BJ (cell line): ENCODE measurements at regions not wholly inside any gene's neighbourhood (a gene's known extent, or its start where the extent isn't known, plus 50 kb on each side); places are given as distances from the start of the nearest gene placed in this dataset.
"Not testable (repeated sequence)": the region's sequence is repeated elsewhere in the genome, so short reads cannot be mapped to it uniquely, and the experiment has no call there.

ENCODE experiments used
- CTCF ChIA-PET: fragments of 350-600 bp; formaldehyde crosslinking; extraction: SDS; loops from one replicate; lab custom pipeline; 2021; ENCODE audit warnings: antibody characterized with exemption, inconsistent platforms; lab: Yijun Ruan, JAX
- POLR2A ChIA-PET: fragments of 300-600 bp; sonication (Branson Sonifier 250); formaldehyde crosslinking; extraction: SDS; loops from one replicate; lab custom pipeline; 2021; ENCODE audit warnings: antibody characterized with exemption; lab: Charles Lee
- DNase-seq: peaks from one replicate; pipeline ENCODE4 v3.0.0-alpha.2; 2011; ENCODE audit warnings: low read depth
- H3K27me3 ChIP-seq: 2 replicates; pipeline ENCODE4 v1.6.0; 2011; ENCODE audit warnings: low read length; ENCODE audit not compliant: control insufficient read depth, insufficient read depth
- H3K36me3 ChIP-seq: 2 replicates; pipeline ENCODE4 v1.5.1; 2011; ENCODE audit warnings: low read length; ENCODE audit not compliant: control insufficient read depth, insufficient read depth
- H3K4me3 ChIP-seq: 2 replicates; pipeline ENCODE4 v1.5.1; 2011; ENCODE audit warnings: low read depth, mild to moderate bottlenecking, control low read depth, low read length
- TF ChIP-seq, protein P1 (sequence below): IDR thresholded peaks from 2 replicates; pipeline ENCODE4 v1.5.1; 2011; ENCODE audit warnings: low read depth, mild to moderate bottlenecking, control low read depth, inconsistent platforms, low read length, moderate library complexity; ENCODE audit not compliant: insufficient read depth

DNA sequence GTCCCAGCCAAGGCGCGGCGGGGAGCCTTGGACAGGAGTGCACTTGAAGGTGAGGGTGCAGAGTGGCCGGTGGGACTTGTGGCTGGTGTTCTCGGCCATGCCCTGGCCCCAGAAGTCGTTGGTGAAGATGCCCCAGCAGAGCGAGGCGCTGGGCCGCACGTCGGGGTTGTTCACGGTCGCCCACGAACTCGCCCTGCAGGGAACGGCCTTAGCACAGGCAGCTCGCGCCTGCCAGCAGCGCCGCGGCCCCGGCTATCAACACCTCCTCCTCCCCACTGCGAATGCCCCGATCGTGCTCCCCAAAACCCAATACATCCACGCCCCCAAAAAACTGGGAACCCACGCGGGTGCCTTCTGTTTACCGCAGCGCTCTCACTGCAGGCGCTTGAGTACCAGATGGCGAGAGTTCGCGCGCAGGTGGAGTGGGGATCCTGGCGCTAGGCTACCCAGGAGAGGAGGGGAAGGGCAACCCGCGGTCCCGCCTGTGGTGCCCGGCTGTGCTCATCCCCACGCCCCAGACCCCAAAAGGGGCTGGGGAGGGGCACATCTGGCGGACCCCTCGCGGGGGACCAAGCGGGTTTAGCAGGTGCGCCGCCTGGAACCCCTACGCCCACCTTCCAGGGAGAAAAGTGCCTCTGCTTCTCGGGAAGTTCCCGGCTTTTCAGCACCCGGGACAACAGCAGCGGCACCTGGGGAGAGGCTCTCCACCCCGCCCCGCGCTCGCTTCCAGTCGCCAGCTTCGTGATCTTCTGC, 386.3 kb upstream of the TMTC1 start:
- ChIA-PET POLR2A (no interaction called here), CTCF (no interaction called here)
- TF ChIP-seq, protein P1, sequence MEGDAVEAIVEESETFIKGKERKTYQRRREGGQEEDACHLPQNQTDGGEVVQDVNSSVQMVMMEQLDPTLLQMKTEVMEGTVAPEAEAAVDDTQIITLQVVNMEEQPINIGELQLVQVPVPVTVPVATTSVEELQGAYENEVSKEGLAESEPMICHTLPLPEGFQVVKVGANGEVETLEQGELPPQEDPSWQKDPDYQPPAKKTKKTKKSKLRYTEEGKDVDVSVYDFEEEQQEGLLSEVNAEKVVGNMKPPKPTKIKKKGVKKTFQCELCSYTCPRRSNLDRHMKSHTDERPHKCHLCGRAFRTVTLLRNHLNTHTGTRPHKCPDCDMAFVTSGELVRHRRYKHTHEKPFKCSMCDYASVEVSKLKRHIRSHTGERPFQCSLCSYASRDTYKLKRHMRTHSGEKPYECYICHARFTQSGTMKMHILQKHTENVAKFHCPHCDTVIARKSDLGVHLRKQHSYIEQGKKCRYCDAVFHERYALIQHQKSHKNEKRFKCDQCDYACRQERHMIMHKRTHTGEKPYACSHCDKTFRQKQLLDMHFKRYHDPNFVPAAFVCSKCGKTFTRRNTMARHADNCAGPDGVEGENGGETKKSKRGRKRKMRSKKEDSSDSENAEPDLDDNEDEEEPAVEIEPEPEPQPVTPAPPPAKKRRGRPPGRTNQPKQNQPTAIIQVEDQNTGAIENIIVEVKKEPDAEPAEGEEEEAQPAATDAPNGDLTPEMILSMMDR, result no peak
- Histone ChIP-seq H3K36me3 (no peaks in the 10 kb centered on the region), H3K27me3 (no peaks in the 10 kb centered on the region), H3K4me3 (no peak overlapping the region)
- no peak for DNase-seq

DNA sequence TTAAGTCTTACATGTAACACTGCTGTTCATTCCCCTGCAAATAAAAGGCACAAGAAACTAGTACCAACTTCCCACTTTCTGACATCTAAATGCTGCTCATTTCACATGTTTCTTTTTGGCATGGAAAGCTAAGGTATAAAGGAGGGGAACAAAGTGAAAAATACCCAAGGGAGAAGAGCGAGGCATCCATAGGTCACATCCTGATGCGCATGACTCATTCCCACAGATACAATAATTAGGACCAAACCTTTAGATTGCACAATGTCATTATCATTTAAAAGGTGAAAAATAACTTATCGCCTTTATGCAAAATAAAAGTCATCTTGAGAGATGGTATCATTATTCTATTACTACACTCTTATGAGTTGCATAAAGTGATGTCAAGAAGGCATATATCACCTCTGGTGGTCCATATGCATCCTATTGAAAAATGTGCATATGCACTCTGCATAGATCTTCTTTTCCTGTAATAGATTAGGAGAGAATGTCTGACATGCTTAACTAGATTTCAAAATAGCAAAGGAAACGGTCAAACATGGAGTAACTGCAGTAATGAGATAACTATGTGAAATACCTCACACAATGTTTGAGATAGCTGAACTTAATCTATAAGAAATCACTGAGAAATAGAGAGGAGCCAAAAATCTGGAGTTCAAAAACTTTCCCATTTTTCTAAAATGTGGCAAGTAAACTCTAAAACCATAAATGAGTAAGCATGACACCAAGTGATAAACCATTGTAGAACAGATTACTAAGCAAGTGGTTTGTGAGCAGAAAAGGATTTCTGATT, 382.5 kb upstream of the TMTC1 start:
- Histone ChIP-seq H3K4me3 (no peak overlapping the region), H3K27me3 (no peaks in the 10 kb centered on the region), H3K36me3 (no peaks in the 10 kb centered on the region)
- TF ChIP-seq, protein P1, result no peak
- no peak for DNase-seq
- CTCF ChIA-PET, result interaction anchor here (0.9 kb wide), 1 partner anchor 19 kb away, joined by 3 read pairs; no protein-coding TSS in a partner anchor
- POLR2A ChIA-PET, result no interaction called here

DNA sequence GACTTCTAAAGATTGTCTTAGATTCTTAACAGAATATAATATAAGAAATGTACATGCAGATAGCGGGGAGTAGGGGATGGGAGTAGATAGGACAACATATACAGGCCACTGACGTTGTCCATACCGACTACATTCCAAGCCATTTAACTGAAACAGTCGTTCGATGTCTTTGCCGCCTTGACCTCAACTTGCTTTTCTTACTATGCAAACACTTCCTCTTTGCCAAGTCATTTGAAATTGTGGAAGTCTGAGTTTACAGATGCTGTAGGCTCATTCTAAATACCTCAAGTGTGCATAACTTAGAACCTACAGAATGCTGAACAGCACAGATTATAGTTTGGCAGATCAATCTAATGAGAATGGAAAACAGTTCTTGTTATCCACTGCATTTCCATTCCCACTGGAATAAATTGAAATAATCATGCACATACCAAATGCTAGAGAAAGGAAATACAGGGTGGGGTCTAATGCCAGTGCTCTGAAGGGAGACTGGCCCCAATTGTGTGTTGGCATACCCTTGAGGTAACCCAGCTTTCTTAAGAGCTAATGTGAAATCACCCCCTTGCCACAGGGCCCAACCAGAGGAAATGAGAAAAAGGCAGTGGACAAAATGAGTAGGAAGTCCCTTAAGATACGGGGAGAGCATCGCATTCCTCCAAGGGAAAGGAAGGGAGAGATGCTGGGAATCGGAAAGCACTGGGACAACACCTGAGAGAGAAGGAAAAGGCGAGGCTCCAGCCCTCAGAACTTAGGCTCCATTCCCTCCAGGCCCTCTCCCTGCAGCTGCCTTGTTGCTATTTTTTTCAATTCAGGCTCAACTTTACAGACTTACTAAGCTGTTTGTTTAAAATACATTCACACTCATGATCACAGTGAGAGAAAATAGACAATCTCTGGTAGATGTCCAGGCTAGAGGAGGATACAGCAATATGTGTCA, 380.9 kb upstream of the TMTC1 start:
- no peak for DNase-seq
- TF ChIP-seq, protein P1, result no peak
- no peak overlapping the region for H3K4me3 ChIP-seq
- CTCF ChIA-PET, result no interaction called here
- no peaks in the 10 kb centered on the region for H3K27me3 ChIP-seq
- H3K36me3 ChIP-seq, result no peaks in the 10 kb centered on the region
- POLR2A ChIA-PET, result no interaction called here

DNA sequence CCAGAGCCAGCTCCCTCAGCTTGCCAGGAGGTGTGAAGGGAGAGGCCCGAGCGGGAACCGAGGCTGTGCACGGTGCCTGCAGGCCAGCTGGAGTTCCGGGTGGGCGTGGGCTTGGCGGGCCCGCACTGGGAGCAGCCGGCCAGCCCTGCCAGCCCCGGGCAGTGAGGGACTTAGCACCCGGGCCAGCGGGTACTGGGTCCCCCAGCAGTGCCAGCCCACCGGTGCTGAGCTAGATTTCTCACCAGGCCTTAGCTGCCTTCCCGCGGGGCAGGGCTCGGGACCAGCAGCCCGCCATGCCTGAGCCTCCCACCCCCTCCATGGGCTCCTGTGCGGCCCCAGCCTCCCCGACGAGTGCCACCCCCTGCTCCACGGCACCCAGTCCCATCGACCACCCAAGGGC, 373.1 kb upstream of the TMTC1 start:
- H3K36me3 ChIP-seq, CTCF ChIA-PET, H3K27me3 ChIP-seq, DNase-seq, H3K4me3 ChIP-seq, POLR2A ChIA-PET: not testable (repeated sequence)

DNA sequence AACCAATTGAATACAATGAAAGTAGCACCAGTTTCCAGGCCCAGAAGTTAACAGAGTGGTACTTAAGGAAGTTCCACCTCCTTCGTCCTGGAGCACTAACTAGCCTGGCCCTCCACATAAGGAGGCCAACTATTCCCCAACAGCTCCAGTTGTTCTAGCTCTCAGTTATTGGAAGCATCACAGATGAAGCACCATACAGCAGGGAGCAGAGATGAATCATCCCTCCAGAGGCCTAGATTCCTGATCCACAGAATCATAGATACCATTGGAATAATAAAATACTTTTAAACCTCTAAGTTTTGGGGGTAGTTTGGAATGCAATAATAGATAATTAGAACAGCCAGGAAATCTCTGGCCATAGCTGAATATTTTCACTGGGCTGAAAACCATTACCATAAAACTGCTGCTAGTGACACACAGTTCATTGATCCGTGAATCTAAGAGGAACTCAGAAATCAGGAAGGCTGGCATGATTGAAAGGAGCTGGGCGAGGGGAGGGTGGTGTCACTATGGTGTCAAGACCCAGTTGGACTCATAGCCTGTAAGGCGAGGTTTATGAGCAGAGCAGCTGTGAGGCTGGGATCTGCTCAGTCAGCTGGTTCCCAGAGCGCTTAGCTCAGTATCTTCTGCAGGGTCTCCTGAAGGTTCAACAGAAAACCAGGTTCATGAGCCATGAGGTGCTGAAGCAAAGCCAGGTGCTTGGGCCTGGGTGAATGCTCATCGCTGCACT, 371.4 kb upstream of the TMTC1 start:
- Histone ChIP-seq H3K27me3 (no peaks in the 10 kb centered on the region), H3K36me3 (no peaks in the 10 kb centered on the region), H3K4me3 (no peak overlapping the region)
- ChIA-PET POLR2A (no interaction called here), CTCF (no interaction called here)
- no peak for DNase-seq
- TF ChIP-seq, protein P1, result no peak
